Stimulated activated memory B cell treated with anti-CD40 and anti-IgM and Interleukin-4, amounts not matched to agents 10 μg/mL and 1 μg/mL and 100 μg/mL, for 72 hours (primary cell): ENCODE measurements at regions not wholly inside any gene's neighbourhood (a gene's known extent, or its start where the extent isn't known, plus 50 kb on each side); places are given as distances from the start of the nearest gene placed in this dataset.

Experiments
- ATAC-seq: fragments of 150-1000 bp; cut with Tn5 transposase; 2 replicates; pipeline ENCODE4 v1.10.0; 2021
- H3K27ac Mint-ChIP-seq: one replicate; pipeline ENCODE4 v1.8.0; 2022; ENCODE audit warnings: mild to moderate bottlenecking, mixed read lengths
- H3K27me3 Mint-ChIP-seq: one replicate; pipeline ENCODE4 v1.8.0; 2022; ENCODE audit warnings: mixed read lengths
- H3K36me3 Mint-ChIP-seq: one replicate; pipeline ENCODE4 v1.8.0; 2022; ENCODE audit warnings: mixed read lengths
- H3K4me1 Mint-ChIP-seq: one replicate; pipeline ENCODE4 v1.8.0; 2022; ENCODE audit warnings: mixed read lengths
- H3K4me3 Mint-ChIP-seq: one replicate; pipeline ENCODE4 v1.8.0; 2022; ENCODE audit warnings: mild to moderate bottlenecking, moderate library complexity, mixed read lengths
- H3K9me3 Mint-ChIP-seq: one replicate; pipeline ENCODE4 v1.8.0; 2022; ENCODE audit warnings: mixed read lengths

DNA sequence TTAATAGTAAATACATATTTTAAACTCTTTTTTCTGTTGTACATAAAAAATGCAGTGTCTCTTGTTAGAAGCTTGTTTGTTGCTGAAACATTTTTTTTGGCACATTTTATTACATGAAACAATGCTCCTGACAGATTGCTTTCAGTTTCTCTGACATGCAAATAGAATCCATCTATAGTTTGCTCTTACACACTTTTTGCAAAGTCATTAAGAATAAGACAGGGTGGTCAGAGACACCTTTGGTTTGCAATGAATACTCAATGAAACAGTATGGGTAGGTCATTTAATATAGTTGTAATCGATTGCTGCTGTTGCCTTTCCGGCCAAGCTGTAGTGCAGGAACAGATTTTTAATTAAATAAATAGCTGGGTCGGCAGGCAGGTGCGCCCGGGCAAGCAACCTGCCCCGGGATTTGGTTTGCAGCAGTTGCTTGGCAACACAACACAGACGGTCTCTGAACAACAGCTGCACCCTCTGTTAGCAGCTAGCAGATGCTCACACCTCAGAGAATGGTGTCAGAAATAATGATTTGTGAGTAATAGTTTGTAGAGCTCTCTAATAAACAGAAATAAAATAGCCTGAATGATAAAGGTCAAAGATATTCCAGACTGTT lies 115.7 kb upstream of the CACNA2D1 start:
- Mint-ChIP-seq H3K4me3 (no peak overlapping the region), H3K27me3 (no peaks in the 10 kb centered on the region), H3K36me3 (no peaks in the 10 kb centered on the region), H3K9me3 (peaks cover 5% of the 10 kb centered on the region), H3K4me1 (no peaks in the 10 kb centered on the region), H3K27ac (no peak overlapping the region)
- no peak for ATAC-seq

DNA sequence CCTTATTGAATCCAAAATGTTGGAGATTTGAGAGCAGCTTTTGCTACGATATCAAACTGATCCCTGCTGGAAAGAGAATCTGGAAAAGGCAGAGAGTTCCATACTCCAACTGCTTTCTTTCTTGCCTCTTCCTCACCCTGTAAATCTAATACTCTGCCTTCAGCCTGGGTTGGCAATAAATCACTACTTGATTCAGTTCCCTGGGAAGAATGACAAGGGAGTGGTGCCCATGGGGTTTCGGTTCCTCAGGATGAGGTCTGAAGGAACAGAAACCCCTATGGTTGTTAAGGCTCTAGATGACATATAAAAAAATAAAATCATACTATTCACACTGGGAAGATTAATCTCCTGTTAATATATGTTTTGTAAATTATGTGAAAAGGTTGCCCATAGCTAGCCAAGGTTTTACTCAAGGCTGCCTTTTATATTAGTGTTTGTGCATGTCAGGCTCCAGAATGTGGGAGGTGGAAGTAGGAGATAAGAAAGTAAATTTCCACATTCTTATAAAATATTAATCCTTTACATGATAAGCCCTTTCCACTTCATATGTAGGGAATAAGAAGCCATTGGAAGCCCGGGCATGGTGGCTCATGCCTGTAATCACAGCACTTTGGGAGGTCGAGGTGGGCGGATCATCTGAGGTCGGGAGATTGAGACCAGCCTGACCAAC lies 106.2 kb upstream of the CACNA2D1 start:
- Mint-ChIP-seq H3K27me3 (no peaks in the 10 kb centered on the region), H3K4me3 (no peak overlapping the region), H3K27ac (no peak overlapping the region), H3K36me3 (no peaks in the 10 kb centered on the region), H3K9me3 (no peaks in the 10 kb centered on the region), H3K4me1 (no peaks in the 10 kb centered on the region)
- ATAC-seq, result no peak

DNA sequence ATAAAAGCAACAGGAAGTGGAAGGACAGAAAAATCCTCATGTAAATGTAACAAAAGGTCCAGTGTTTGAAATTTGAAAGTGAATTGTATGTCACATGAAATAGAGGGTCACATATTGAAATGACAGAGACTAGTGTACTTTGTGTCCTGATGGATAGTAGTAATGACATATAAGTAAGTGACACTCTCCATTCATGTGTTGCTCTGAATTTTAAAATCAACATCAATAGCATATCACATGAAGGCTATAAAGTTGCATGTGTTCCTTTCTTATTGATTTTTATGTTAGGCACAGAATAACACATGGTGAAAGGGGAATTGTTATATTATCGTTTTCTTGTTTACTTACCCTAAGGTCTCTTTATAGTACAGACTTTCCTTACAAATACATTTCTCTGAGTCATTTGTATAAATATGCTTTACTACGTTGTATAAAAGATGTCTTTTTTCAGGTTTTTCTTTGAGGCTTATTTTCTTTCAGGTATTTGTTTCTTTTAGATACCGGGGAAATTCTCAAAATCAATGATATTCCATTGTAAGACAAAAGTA lies 104.6 kb upstream of the CACNA2D1 start:
- Mint-ChIP-seq H3K36me3 (no peaks in the 10 kb centered on the region), H3K27me3 (no peaks in the 10 kb centered on the region), H3K4me1 (no peaks in the 10 kb centered on the region), H3K4me3 (no peak overlapping the region), H3K27ac (no peak overlapping the region), H3K9me3 (no peaks in the 10 kb centered on the region)
- no peak for ATAC-seq

DNA sequence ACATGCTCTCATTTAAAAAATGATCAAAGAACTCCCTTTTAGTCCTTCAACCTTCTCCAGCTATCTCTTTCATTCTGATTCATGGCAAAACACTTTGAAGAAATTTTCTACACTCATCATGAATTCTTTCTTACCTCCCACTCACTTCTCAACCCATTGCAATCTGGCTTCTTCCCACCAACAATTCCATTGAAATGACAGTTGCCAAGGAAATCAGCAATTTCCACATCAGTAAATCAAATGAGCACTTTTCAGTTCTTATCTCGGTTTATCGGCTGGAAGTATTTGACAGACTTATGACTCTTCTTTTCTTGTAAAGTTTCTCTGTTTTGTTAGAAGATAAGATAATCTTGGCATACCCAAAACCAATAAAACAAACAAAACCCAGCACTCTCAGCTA lies 99.1 kb upstream of the CACNA2D1 start:
- no peak overlapping the region for H3K27ac Mint-ChIP-seq
- no peaks in the 10 kb centered on the region for H3K27me3 Mint-ChIP-seq
- no peak overlapping the region for H3K4me3 Mint-ChIP-seq
- H3K36me3 Mint-ChIP-seq, result no peaks in the 10 kb centered on the region
- no peaks in the 10 kb centered on the region for H3K4me1 Mint-ChIP-seq
- H3K9me3 Mint-ChIP-seq, result no peaks in the 10 kb centered on the region
- ATAC-seq, result no peak

DNA sequence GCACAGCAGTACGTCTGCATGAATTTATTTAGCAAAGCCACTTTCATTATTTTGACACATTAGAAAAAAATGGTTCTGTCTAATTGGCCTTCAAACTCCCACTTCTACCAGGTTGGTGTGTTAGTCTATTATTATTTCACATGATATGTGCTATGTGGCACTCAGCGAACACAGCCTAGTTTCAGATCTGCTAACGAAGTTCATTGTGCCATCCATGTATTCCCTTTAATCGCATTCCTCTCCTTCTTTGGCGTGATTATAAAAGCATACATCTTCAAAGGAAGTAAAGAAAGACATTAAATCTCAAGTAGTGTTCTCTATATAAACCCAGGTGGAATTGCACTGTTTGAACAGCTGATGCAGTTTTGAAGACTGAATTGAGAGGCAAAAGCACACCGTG lies 96.4 kb upstream of the CACNA2D1 start:
- Mint-ChIP-seq H3K4me3 (no peak overlapping the region), H3K27ac (no peak overlapping the region)
- no peak for ATAC-seq

DNA sequence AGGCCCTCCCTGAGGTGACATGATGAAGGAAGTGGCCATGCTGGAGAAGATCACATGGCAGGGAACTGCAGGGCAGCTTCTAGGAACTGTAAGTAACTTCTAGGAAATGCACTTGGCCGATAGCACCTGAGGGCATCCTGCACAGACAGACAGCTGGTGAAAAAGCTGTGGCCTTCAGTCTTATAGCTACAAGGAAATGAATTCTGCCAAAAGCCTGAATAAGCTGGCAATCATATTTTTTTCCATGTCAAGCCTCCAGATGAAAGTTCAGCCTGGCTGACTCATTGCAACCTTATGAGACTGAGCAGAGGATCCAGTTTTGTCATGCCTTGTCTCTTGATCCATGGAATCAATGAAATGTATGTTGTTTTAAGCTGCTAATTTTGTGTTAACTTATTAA lies 91.1 kb upstream of the CACNA2D1 start:
- no peaks in the 10 kb centered on the region for H3K4me1 Mint-ChIP-seq
- no peaks in the 10 kb centered on the region for H3K27me3 Mint-ChIP-seq

More for the DNA sequence above, 96.4 kb upstream of the CACNA2D1 start:
- Mint-ChIP-seq H3K36me3 (no peaks in the 10 kb centered on the region), H3K9me3 (peaks cover 3% of the 10 kb centered on the region), H3K4me1 (no peaks in the 10 kb centered on the region), H3K27me3 (no peaks in the 10 kb centered on the region)

DNA sequence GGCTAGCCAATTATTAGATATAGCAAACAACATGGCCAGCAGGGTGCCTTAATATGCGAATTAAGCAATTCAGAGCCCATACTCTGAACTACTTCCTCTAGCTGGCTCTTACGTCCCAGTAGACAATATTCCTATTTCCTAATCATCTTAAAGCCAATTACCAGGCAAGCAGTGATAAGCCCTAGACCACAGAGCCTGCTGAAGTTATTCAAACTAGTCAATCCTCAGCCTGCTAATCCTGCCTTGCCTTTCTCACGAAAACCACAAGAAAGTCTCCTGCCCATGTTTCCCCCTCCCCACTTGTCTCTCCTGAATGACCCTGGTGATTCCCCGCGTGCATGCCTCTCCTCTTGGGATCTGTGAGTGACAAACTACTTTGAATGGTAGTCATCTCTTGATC lies 86.8 kb upstream of the CACNA2D1 start:
- H3K9me3 Mint-ChIP-seq, result peaks cover 5% of the 10 kb centered on the region

More for the DNA sequence above, 91.1 kb upstream of the CACNA2D1 start:
- no peak for ATAC-seq
- no peak overlapping the region for H3K27ac Mint-ChIP-seq
- H3K36me3 Mint-ChIP-seq, result no peaks in the 10 kb centered on the region
- no peak overlapping the region for H3K4me3 Mint-ChIP-seq
- peaks cover 8% of the 10 kb centered on the region for H3K9me3 Mint-ChIP-seq

DNA sequence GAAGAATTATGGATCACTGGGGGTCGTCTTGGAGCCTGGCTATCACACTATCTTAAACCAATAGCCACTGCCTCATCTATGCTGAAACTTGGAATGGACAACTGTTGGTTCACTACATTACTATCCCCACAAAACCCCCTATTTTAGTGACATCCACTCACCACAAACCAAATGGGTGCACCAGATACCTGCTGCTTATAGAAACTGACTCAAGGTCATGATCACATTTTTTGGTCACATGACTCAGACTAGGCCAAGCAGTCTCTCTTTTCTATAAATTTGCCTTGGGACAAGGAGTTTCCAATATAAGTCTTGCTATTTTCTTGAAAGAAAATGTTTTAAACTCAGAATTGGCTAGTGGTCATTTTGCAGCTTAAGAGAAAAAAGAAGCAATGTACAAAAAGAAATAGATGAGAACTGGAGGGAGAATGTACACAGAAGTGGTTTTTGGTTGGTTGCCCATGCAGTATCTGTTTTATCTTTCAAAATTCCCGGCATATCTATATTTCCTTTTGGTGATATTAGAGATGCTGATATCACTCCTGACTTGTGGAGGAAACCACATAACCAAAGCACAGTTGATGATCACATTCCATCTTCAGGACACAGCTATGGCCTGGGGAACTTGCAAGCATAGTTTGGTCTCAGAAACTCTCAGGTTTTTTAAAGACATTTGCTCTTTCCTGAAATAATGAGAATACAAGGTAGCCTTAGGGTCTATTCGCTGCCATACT lies 85.2 kb upstream of the CACNA2D1 start:
- H3K9me3 Mint-ChIP-seq, result peaks cover 5% of the 10 kb centered on the region
- ATAC-seq, result no peak
- H3K27me3 Mint-ChIP-seq, result no peaks in the 10 kb centered on the region
- H3K27ac Mint-ChIP-seq, result no peak overlapping the region
- no peaks in the 10 kb centered on the region for H3K36me3 Mint-ChIP-seq
- H3K4me3 Mint-ChIP-seq, result no peak overlapping the region
- H3K4me1 Mint-ChIP-seq, result no peaks in the 10 kb centered on the region

More for the DNA sequence above, 86.8 kb upstream of the CACNA2D1 start:
- Mint-ChIP-seq H3K4me1 (no peaks in the 10 kb centered on the region), H3K4me3 (no peak overlapping the region), H3K36me3 (no peaks in the 10 kb centered on the region), H3K27ac (no peak overlapping the region), H3K27me3 (no peaks in the 10 kb centered on the region)
- no peak for ATAC-seq

DNA sequence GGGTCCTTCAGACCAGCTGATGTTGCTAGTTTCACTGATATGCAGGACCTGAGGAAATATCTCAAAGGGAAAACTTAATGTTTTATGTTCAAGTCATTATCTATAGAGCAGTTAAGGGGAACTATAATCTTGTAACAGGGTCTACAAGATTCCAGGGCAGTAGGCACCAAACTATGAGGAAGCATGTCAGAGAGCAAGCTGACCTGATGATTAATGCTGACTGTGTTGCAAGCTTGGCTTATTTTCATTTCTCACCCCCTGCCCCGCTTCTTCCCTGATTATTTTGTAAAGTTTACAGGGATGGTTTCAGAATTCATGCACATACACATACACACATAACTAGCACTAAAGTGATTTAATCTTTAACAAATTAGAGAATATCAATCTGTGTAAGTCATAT lies 84.3 kb upstream of the CACNA2D1 start:
- no peak for ATAC-seq
- Mint-ChIP-seq H3K27me3 (no peaks in the 10 kb centered on the region), H3K27ac (no peak overlapping the region), H3K4me3 (no peak overlapping the region), H3K9me3 (peaks cover 8% of the 10 kb centered on the region), H3K4me1 (no peaks in the 10 kb centered on the region), H3K36me3 (no peaks in the 10 kb centered on the region)

DNA sequence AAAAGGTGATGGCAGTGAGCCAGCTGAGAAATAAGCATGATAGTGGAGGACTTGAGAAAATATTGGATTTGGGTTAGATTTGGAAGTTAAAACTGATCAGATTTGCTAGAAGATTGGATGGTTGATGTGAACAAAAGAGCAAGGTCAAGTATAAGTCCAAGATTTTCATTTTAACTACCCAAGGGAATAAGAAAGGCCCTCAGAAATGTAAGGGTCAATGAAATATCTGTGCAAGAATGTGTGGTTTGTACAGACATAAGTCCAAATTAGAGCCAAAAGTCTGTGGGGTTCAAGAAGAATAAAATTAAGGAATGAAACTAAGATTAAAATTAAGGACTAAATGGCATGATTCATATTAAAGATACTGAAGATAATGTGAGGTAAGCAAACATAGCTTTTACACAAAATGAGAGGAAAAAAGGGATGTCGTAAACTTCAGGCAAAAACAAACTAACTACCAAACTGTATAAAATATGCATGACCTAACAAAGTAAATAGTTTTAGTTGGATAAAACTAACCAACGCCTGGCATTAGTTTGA lies 78.4 kb upstream of the CACNA2D1 start:
- no peak for ATAC-seq
- H3K27ac Mint-ChIP-seq, result no peak overlapping the region
- H3K4me3 Mint-ChIP-seq, result no peak overlapping the region
- no peaks in the 10 kb centered on the region for H3K36me3 Mint-ChIP-seq
- no peaks in the 10 kb centered on the region for H3K27me3 Mint-ChIP-seq
- H3K4me1 Mint-ChIP-seq, result no peaks in the 10 kb centered on the region
- H3K9me3 Mint-ChIP-seq, result peaks cover 4% of the 10 kb centered on the region

DNA sequence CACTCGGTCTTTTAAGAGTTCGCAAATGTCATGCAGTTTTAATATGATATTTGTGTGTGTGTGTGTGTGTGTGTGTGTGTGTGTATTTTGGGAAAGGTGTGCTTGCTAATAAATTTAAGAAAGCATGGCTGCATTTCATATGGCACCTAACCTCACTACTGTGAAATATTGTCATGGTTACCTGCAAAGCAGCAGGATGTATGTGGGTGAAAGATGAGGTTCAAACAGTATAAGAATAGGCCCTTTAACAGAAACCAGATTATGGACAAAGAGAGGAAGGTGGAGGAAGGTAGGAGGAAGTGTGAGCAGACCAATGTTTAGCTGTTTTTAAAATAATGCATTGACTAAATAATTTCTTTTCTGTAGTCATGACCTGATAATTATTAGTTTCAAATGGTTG lies 73.5 kb upstream of the CACNA2D1 start:
- ATAC-seq, result no peak
- H3K27me3 Mint-ChIP-seq, result no peaks in the 10 kb centered on the region
- H3K36me3 Mint-ChIP-seq, result no peaks in the 10 kb centered on the region
- no peaks in the 10 kb centered on the region for H3K4me1 Mint-ChIP-seq
- no peak overlapping the region for H3K4me3 Mint-ChIP-seq
- H3K9me3 Mint-ChIP-seq, result peaks cover 5% of the 10 kb centered on the region
- H3K27ac Mint-ChIP-seq, result no peak overlapping the region

DNA sequence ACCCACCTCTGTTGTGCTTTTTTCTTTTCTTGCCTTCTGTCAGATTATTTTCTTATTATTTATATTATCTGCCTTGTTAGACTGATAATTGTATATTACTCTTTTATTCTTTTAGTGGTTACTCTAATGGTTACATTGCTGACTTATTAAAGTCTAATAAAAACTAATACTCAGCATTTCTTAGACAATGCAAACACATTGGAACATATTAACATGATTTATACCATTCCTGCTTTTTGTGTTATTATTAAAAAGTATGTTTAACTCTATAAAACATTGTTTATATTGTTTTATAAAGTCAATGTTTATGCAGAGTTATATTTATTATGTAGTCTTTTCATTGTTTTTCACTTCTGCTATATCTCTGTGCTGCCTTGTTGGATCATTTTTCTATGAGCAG lies 68.0 kb upstream of the CACNA2D1 start:
- no peak for ATAC-seq
- Mint-ChIP-seq H3K27ac (no peak overlapping the region), H3K9me3 (peaks cover 7% of the 10 kb centered on the region), H3K27me3 (no peaks in the 10 kb centered on the region), H3K36me3 (no peaks in the 10 kb centered on the region), H3K4me1 (no peaks in the 10 kb centered on the region), H3K4me3 (no peak overlapping the region)

DNA sequence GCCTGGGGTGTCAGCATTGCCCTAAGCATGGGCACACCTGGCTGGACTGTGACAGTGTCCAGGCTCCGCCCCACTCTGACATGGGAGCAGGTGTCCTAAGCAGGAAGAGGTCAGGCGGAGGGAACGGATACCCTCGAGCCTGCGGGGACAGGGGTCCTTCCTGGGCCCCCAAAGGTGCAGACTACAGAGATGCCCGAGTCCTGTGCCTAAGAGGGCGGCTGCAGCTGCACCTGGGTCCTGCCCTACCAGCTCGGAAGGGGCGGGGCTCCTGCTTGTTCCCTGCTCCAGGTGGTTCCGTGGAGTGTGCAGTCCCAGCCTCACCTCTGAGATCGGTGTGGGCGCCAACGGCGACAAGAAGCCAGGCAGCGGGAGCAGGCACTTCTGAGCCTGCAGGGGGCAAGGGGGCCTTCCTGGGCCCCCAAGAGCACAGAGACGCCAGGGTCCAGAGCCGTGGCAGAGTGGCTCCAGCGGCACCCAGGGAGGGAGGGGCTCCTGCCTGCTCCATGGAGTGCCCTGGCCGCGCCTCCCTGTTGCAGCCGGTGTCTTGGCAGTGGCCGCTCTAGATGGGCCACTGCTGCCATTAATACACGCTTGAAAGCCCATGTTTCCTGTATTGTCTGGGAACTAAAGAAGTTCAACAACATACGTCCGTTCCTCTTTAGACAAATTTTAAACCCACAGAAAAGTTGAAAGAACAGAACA lies 64.5 kb upstream of the CACNA2D1 start:
- Mint-ChIP-seq H3K4me3 (no peak overlapping the region), H3K9me3 (peaks cover 8% of the 10 kb centered on the region), H3K36me3 (no peaks in the 10 kb centered on the region), H3K27me3 (no peaks in the 10 kb centered on the region), H3K4me1 (no peaks in the 10 kb centered on the region), H3K27ac (no peak overlapping the region)
- ATAC-seq, result peak; percentile 22

DNA sequence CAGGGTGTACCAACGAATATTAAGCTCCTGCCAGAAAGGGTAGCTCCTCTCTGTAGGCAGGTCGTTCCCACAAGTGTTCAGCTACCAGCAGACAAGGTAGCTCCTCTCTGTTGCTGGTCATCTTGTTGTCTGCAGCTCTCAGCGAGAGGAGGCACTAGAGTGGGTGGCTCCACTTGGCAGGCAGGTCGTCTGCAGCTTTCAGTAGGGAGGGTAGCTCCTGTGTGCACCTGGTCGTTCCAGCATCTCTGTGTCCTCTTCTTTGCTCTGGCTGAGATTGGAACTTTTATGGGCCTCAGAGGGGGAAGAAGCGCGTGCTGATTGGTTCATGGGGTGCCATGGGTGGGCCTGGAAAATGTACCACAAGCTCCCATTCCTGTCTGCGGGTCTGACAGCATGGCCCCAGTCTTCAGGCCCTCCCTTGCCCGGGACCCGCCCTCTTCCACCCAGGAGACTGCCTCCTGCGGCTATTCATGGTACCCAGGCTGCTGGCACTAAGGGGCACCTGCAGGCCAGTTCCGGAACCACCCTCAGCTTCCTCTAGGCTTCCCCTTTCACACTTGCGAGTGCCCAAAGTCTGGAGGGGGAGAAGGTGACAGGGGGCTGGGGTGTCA lies 63.9 kb upstream of the CACNA2D1 start:
- ATAC-seq, result no peak
- Mint-ChIP-seq H3K4me1 (no peaks in the 10 kb centered on the region), H3K27me3 (no peaks in the 10 kb centered on the region), H3K4me3 (no peak overlapping the region), H3K9me3 (peaks cover 8% of the 10 kb centered on the region), H3K36me3 (no peaks in the 10 kb centered on the region), H3K27ac (no peak overlapping the region)

DNA sequence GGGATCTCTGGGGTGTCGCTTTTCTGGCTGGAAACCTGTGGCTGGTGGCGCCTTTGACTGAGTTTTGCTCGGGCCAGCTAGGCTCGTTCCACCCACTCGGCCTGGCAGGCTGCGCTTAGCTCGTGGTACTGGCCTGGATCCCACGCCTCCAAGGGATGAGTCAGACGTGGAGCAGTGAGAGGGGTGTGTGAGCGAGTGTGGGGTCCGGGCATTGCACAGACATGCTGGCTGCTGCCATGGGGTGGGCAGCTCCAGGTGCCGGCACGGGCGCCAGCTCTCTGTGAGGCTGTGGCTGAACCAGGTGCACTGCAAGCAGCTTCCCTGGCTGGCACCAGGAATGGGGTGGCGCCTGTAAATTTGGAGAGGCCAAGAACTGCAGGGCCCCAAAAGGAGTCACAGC lies 63.1 kb upstream of the CACNA2D1 start:
- no peak overlapping the region for H3K27ac Mint-ChIP-seq
- no peaks in the 10 kb centered on the region for H3K27me3 Mint-ChIP-seq
- H3K36me3 Mint-ChIP-seq, result no peaks in the 10 kb centered on the region
- ATAC-seq, result no peak
- no peak overlapping the region for H3K4me3 Mint-ChIP-seq
- H3K9me3 Mint-ChIP-seq, result peaks cover 11% of the 10 kb centered on the region
- H3K4me1 Mint-ChIP-seq, result no peaks in the 10 kb centered on the region
